A673 (cell line): ENCODE measurements at regions not wholly inside any gene's neighbourhood (a gene's known extent, or its start where the extent isn't known, plus 50 kb on each side); places are given as distances from the start of the nearest gene placed in this dataset.

Experiments used
- BruUV-seq: library from RNA; stranded (reverse); fragments of 400-500 nt; replicated peaks from 2 replicates; lab custom pipeline; 2021; lab: Mats Ljungman, UMichigan
- CTCF ChIA-PET: fragments of 300-600 bp; sonication (Branson Sonifier 250); formaldehyde crosslinking; loops from one replicate; lab custom pipeline; 2022; ENCODE audit warnings: antibody characterized with exemption; lab: Charles Lee
- POLR2A ChIA-PET: fragments of 300-600 bp; sonication (Branson Sonifier 250); formaldehyde crosslinking; loops from one replicate; lab custom pipeline; 2022; ENCODE audit warnings: antibody characterized with exemption; ENCODE audit not compliant: low non-redundant PET; lab: Charles Lee
- DNase-seq: peaks from one replicate; pipeline ENCODE4 v3.0.0-alpha.2; 2015; ENCODE audit warnings: low spot score
- H3K27ac ChIP-seq: fragments of 200-600 bp; sonication (generic); 2 replicates; pipeline ENCODE4 v1.5.1; 2016; ENCODE audit warnings: mixed run types, low read depth, mild to moderate bottlenecking, mixed read lengths, antibody characterized with exemption, low read length; ENCODE audit not compliant: poor library complexity, severe bottlenecking
- H3K27me3 ChIP-seq: fragments of 200-600 bp; sonication (generic); replicated peaks from 2 replicates; pipeline ENCODE4 v1.6.1; 2017; ENCODE audit warnings: mixed run types, low read depth, mild to moderate bottlenecking, mixed read lengths, antibody characterized with exemption, low read length; ENCODE audit not compliant: insufficient read depth, poor library complexity
- H3K36me3 ChIP-seq: fragments of 200-600 bp; sonication (generic); 2 replicates; pipeline ENCODE4 v1.6.1; 2016; ENCODE audit warnings: mixed run types, mild to moderate bottlenecking, mixed read lengths, antibody characterized with exemption, low read length; ENCODE audit not compliant: insufficient read depth, poor library complexity, severe bottlenecking
- H3K4me1 ChIP-seq: fragments of 200-600 bp; sonication (generic); 2 replicates; pipeline ENCODE4 v1.6.1; 2017; ENCODE audit warnings: mixed run types, mild to moderate bottlenecking, mixed read lengths, antibody characterized with exemption, low read length; ENCODE audit not compliant: insufficient read depth, poor library complexity, severe bottlenecking
- H3K4me3 ChIP-seq: fragments of 200-600 bp; sonication (generic); 2 replicates; pipeline ENCODE4 v1.5.1; 2016; ENCODE audit warnings: low read depth, mixed run types, mild to moderate bottlenecking, mixed read lengths, low read length; ENCODE audit not compliant: poor library complexity, severe bottlenecking
- H3K9me3 ChIP-seq: fragments of 200-600 bp; sonication (generic); 2 replicates; pipeline ENCODE4 v1.6.1; 2016; ENCODE audit warnings: mixed run types, low read depth, mild to moderate bottlenecking, mixed read lengths, antibody characterized with exemption, low read length; ENCODE audit not compliant: poor library complexity, severe bottlenecking
- CTCF ChIP-seq: fragments of 300-800, 200-600 bp; sonication (generic); conservative IDR thresholded peaks from 2 replicates; pipeline ENCODE4 v1.5.1; 2017; ENCODE audit warnings: low read depth, mild to moderate bottlenecking, antibody characterized with exemption, low read length, moderate library complexity, mixed read lengths
- EZH2 ChIP-seq: fragments of 200-600 bp; sonication (generic); IDR thresholded peaks from 2 replicates; pipeline ENCODE4 v1.6.1; 2017; ENCODE audit warnings: borderline replicate concordance, low read depth, mild to moderate bottlenecking, mixed read lengths, antibody characterized with exemption, low read length; ENCODE audit not compliant: poor library complexity, severe bottlenecking
- intact Hi-C: fragments of 100-400 bp; cut with micrococcal nuclease; formaldehyde crosslinking; loops from one replicate; pipeline ENCODE4 v1.10.0; 2022; ENCODE audit not compliant: unreplicated experiment

DNA sequence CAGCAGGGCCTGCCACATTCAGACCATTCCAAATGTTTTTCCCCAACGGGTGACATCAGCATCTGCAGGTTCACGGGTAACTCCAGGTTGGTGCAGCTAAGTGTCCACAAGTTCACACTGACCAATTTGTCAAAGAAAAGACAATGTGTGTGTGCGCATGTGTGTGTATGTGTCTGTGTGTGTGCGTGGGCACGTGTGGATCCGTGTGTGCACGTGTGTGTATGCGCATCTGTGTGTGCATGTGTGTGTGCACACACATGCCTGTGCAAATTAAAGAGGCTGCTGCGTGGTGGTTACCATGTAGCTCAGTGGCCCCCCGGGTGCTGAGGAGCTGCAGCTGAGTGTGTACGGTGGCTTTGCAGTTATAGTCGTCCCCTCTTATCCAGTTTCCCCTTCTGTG lies 187.4 kb downstream of the TMEM18 start:
- Histone ChIP-seq H3K27ac (no peak overlapping the region), H3K4me1 (no peaks in the 10 kb centered on the region), H3K9me3 (no peaks in the 10 kb centered on the region), H3K4me3 (no peak overlapping the region), H3K36me3 (no peaks in the 10 kb centered on the region), H3K27me3 (no peaks in the 10 kb centered on the region)
- no TSS peak for BruUV-seq
- ChIA-PET CTCF (no interaction called here), POLR2A (no interaction called here)
- intact Hi-C loops = no loop called here
- TF ChIP-seq CTCF = no peak
- TF ChIP-seq EZH2 = no peak
- no peak for DNase-seq

GRCh38 chr2:489084-489483 lies 188.1 kb downstream of the TMEM18 start:
- no peak overlapping the region for H3K27ac ChIP-seq
- H3K9me3 ChIP-seq = no peaks in the 10 kb centered on the region
- no peak for DNase-seq
- TF ChIP-seq CTCF (no peak), EZH2 (no peak)
- no TSS peak for BruUV-seq
- H3K36me3 ChIP-seq = no peaks in the 10 kb centered on the region
- no peak overlapping the region for H3K4me3 ChIP-seq
- no peaks in the 10 kb centered on the region for H3K27me3 ChIP-seq
- ChIA-PET POLR2A (no interaction called here), CTCF (no interaction called here)
- H3K4me1 ChIP-seq = no peaks in the 10 kb centered on the region
- intact Hi-C loops = no loop called here

DNA sequence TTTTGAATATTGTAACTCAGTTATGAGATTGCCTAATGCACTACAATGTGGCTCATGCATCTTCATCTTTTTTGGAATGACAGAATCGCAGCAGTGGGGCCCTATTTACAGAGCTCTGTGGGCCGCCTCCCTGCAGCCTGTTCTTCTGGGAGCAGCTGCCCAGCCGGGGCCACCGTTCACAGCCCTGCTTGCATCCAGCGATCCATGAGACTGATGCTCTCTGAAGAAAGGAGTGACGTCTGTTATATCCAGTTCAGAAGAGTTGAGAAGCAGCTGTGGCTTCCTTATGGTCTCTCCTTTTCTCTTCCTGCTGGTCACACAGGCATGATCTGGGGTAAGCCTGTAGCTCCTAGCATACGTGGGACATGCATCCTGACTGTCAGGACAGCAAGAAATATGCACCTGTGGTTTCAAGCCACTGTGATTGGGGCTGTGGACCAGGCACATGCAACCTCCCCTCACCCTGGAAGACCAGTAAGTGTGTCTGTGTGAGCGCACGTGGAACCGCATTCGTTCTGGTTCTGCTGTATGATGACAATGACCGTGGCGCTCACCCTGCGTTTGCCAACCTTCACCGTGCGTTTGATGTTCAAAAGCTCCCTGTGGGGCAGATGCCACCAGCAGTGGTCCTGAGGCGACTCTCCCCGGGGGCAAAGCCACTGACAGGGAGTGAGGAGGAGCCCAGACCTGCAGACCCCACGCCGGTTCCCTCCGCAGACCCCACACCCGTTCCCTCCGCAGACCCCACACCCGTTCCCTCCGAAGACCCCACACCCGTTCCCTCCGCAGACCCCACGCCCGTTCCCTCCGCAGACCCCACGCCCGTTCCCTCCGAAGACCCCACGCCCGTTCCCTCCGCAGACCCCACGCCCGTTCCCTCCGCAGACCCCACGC lies 189.8 kb downstream of the TMEM18 start:
- H3K27ac ChIP-seq = no peak overlapping the region
- H3K36me3 ChIP-seq = no peaks in the 10 kb centered on the region
- H3K9me3 ChIP-seq = no peaks in the 10 kb centered on the region
- no peaks in the 10 kb centered on the region for H3K4me1 ChIP-seq
- no peaks in the 10 kb centered on the region for H3K27me3 ChIP-seq
- ChIA-PET POLR2A (no interaction called here), CTCF (no interaction called here)
- DNase-seq = no peak
- BruUV-seq = no TSS peak
- no peak overlapping the region for H3K4me3 ChIP-seq
- intact Hi-C loops = no loop called here
- TF ChIP-seq CTCF (no peak), EZH2 (no peak)
